ENCODE measurements at regions not wholly inside any gene's neighbourhood (a gene's known extent, or its start where the extent isn't known, plus 50 kb on each side); places are given as distances from the start of the nearest gene placed in this dataset.

- 82 to 89% (median 87%) methylated on average over 7 of the region's 7 CpGs for WGBS, 5 donors
- Histone ChIP-seq H3K27ac (no peak overlapping the region), H3K4me1 (no peaks in the 10 kb centered on the region), H3K9me3 (no peaks in the 10 kb centered on the region), H3K36me3 (no peaks in the 10 kb centered on the region), H3K4me3 (no peak overlapping the region), H3K27me3 (replicated peaks in 1 of 7) (peaks cover 0 to 4% (median 0%) of the 10 kb centered on the region in 7 donors)
- intact Hi-C loops (cut with DNase I; ENCODE audit: low total_unique reads), result no loop called here
- TF ChIP-seq POLR2A (IDR thresholded peaks at IDR 0.05), result no peak
- no peak for TF ChIP-seq POLR2AphosphoS5 (IDR thresholded peaks at IDR 0.05)
- no peak for TF ChIP-seq CTCF (IDR thresholded peaks at IDR 0.05 in 8 of 11, conservative IDR thresholded peaks at IDR 0.05 in 3 of 11)
- no peak for DNase-seq
Measured at GRCh38 chr3:135567223-135567622, 398.3 kb upstream of the PPP2R3A start.

GRCh38 chr3:135576751-135577150 is 388.8 kb upstream of the PPP2R3A start:
- TF ChIP-seq CTCF (IDR thresholded peaks at IDR 0.05 in 8 of 11, conservative IDR thresholded peaks at IDR 0.05 in 3 of 11), result no peak
- no peak for TF ChIP-seq POLR2A (IDR thresholded peaks at IDR 0.05)
- TF ChIP-seq POLR2AphosphoS5 (IDR thresholded peaks at IDR 0.05), result no peak
- Histone ChIP-seq H3K4me1 (no peaks in the 10 kb centered on the region), H3K9me3 (peaks cover 0 to 3% (median 0%) of the 10 kb centered on the region in 8 donors), H3K4me3 (no peak overlapping the region), H3K27me3 (replicated peaks in 1 of 7) (no peaks in the 10 kb centered on the region), H3K27ac (no peak overlapping the region), H3K36me3 (no peaks in the 10 kb centered on the region)
- 66 to 76% (median 74%) methylated on average over 5 to 7 of the region's 7 CpGs for WGBS, 5 donors
- no peak for DNase-seq
- intact Hi-C loops (cut with DNase I; ENCODE audit: low total_unique reads), result no loop called here

- TF ChIP-seq POLR2AphosphoS5 (IDR thresholded peaks at IDR 0.05) (no peak), CTCF (IDR thresholded peaks at IDR 0.05 in 8 of 11, conservative IDR thresholded peaks at IDR 0.05 in 3 of 11) (no peak), POLR2A (IDR thresholded peaks at IDR 0.05) (no peak)
- no peak overlapping the region for H3K27ac ChIP-seq
- peaks cover 0 to 9% (median 2%) of the 10 kb centered on the region in 8 donors for H3K9me3 ChIP-seq
- no peak for DNase-seq
- H3K4me3 ChIP-seq, result no peak overlapping the region
- intact Hi-C loops (cut with DNase I; ENCODE audit: low total_unique reads), result no loop called here
- no peaks in the 10 kb centered on the region for H3K27me3 ChIP-seq (replicated peaks in 1 of 7)
- no peaks in the 10 kb centered on the region for H3K4me1 ChIP-seq
- H3K36me3 ChIP-seq, result no peaks in the 10 kb centered on the region
Measured at GRCh38 chr3:135581806-135582205, 383.7 kb upstream of the PPP2R3A start.

- Histone ChIP-seq H3K27ac (no peak overlapping the region), H3K4me1 (no peaks in the 10 kb centered on the region), H3K27me3 (replicated peaks in 1 of 7) (no peaks in the 10 kb centered on the region), H3K9me3 (peaks cover 0 to 9% (median 2%) of the 10 kb centered on the region in 8 donors), H3K36me3 (no peaks in the 10 kb centered on the region), H3K4me3 (no peak overlapping the region)
- TF ChIP-seq POLR2AphosphoS5 (IDR thresholded peaks at IDR 0.05) (no peak), CTCF (IDR thresholded peaks at IDR 0.05 in 8 of 11, conservative IDR thresholded peaks at IDR 0.05 in 3 of 11) (no peak), POLR2A (IDR thresholded peaks at IDR 0.05) (no peak)
- intact Hi-C loops (cut with DNase I; ENCODE audit: low total_unique reads), result no loop called here
- no peak for DNase-seq
- 51 to 73% (median 67%) methylated on average over 3 of the region's 3 CpGs for WGBS, 5 donors
Measured at GRCh38 chr3:135582800-135583199, 382.7 kb upstream of the PPP2R3A start.

Data from spleen (tissue), 11 donors.